AG09309 (cell line): ENCODE measurements at regions not wholly inside any gene's neighbourhood (a gene's known extent, or its start where the extent isn't known, plus 50 kb on each side); places are given as distances from the start of the nearest gene placed in this dataset.

Experiments used
- DNase-seq: peaks from one replicate; pipeline ENCODE4 v3.0.0-alpha.2; 2010; ENCODE audit warnings: low read depth
- H3K4me3 ChIP-seq: 2 replicates; pipeline ENCODE4 v1.5.1; 2011; ENCODE audit warnings: mild to moderate bottlenecking, low read depth, low read length, moderate library complexity; ENCODE audit not compliant: control insufficient read depth
- CTCF ChIP-seq: IDR thresholded peaks from 2 replicates; pipeline ENCODE4 v1.5.1; 2011; ENCODE audit warnings: mild to moderate bottlenecking, low read depth, low read length, inconsistent platforms; ENCODE audit not compliant: insufficient read depth, control insufficient read depth; ENCODE audit errors: missing control alignments

GRCh38 chr13:59088716-59089115 lies 1075.0 kb downstream of the DIAPH3 start:
- TF ChIP-seq CTCF, result no peak
- no peak overlapping the region for H3K4me3 ChIP-seq

DNA sequence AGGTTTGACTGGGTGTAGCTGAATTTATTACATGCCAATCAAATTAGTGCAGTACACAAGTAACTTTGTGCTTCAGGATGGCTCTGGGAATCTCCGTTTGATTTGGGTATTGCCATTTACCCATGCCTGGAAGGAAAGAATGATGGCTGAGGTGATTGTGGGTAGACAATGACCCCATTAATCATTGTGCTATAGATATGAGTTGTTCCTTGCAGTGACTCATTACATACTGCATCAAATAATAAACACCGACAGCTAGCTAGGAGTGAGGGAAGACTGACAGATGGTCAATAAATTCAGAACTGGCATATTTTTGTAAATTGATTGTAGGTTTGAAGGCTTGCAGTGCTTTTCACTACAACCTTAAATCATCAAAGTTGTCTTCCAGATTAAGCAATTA lies 1069.5 kb downstream of the DIAPH3 start:
- no peak overlapping the region for H3K4me3 ChIP-seq
- no peak for TF ChIP-seq CTCF
- DNase-seq, result no peak

More at GRCh38 chr13:59088716-59089115, 1075.0 kb downstream of the DIAPH3 start:
- DNase-seq, result no peak

GRCh38 chr13:59099182-59099974 lies 1064.3 kb downstream of the DIAPH3 start:
- DNase-seq, result no peak
- H3K4me3 ChIP-seq, result no peak overlapping the region
- TF ChIP-seq CTCF, result no peak

- TF ChIP-seq CTCF, result no peak
- no peak overlapping the region for H3K4me3 ChIP-seq
- no peak for DNase-seq
Observed at GRCh38 chr13:59103004-59103768, 1060.5 kb downstream of the DIAPH3 start.

DNA sequence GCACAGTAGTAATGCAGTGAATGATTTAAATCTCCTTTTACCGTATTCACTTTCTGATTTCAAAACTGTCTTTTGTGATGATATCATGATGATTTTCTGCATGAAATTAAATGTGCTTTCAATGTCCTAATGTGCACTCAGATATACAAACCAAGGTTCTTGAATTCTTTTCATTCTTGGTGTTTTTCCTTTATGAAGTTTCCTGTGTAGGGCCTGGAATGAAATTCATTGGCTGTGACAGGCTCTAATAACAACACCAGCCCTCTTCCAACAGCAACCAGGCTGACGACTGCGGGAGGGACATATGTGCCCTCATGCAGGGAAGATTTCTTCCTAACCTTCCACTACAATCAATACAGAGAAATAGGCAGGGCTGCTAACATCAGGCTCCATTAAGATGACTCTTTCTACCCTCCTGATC lies 1052.0 kb downstream of the DIAPH3 start:
- TF ChIP-seq CTCF, result no peak
- no peak overlapping the region for H3K4me3 ChIP-seq
- no peak for DNase-seq

DNA sequence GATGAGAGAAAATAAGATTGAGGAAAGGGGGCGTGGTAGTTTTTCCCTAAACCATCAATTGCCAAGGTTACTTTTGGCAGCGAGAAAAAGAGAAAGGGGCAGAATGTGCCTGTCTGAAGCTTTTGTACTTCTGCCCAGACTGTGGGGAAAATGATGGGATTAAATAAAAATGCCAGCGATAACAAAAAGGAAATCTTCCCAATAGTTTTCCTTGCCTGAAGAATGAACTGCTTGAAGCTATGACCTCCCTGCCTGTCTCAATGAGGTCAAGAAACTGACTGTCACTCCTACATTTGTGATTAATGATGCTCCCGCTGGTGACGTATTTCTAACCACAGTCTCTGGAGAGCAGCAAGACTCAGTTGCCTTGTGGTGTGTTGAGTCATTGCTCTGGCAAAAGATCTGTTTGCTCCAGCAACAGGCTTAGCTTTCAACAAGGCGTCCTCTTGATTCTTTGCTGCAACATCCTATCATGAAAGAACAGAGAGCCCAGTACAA lies 1051.5 kb downstream of the DIAPH3 start:
- TF ChIP-seq CTCF, result no peak
- DNase-seq, result no peak
- H3K4me3 ChIP-seq, result no peak overlapping the region
